GM21447 (cell line): ENCODE measurements at regions not wholly inside any gene's neighbourhood (a gene's known extent, or its start where the extent isn't known, plus 50 kb on each side); places are given as distances from the start of the nearest gene placed in this dataset.
A peak's percentile ranks its signal among the peaks of the same experiment; 100 is the strongest.
"Not testable (repeated sequence)": the region's sequence is repeated elsewhere in the genome, so short reads cannot be mapped to it uniquely, and the experiment has no call there.

Experiments used
- ATAC-seq: cut with Tn5 transposase; IDR thresholded peaks from one replicate; pipeline ENCODE4 v1.9.1; 2021; ENCODE audit not compliant: unreplicated experiment

DNA sequence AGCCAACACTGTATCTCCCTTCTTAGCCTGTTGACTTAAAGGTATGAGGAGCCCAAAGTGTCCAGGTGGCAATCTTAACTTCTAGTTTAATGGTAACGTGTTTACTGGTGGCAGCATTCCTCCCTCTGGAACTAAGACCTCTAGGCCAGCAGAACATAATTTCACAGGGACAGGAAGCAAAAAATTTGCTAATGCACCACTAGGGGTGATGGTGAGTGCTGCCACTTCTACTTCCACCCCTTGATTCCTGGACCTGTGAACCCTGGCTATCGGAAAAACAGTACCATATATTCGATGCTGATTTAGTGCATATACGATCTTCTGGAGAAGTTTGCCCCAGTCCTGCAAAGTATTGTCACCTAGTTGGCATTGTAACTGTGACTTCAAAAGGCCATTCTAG lies 743.2 kb upstream of the RGMB start:
- ATAC-seq: not testable (repeated sequence)

DNA sequence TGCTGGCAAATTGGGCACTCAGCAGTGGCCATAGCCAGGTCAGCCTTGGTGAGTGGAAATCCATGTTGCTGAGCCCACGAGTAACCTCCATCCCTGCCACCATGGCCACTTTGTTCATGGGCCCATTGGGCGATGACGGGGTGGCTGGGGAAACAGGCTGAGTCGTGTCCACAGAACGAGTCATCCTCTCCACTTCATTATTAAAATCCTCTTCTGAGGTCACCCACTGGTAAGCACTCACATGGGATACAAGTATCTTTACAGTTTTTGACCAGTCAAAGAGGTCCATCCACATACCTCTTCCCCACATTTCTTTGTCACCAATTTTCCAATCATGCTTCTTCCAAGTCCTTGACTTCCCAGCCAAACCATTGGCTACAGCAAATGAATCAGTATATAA lies 742.4 kb upstream of the RGMB start:
- not testable (repeated sequence) for ATAC-seq

DNA sequence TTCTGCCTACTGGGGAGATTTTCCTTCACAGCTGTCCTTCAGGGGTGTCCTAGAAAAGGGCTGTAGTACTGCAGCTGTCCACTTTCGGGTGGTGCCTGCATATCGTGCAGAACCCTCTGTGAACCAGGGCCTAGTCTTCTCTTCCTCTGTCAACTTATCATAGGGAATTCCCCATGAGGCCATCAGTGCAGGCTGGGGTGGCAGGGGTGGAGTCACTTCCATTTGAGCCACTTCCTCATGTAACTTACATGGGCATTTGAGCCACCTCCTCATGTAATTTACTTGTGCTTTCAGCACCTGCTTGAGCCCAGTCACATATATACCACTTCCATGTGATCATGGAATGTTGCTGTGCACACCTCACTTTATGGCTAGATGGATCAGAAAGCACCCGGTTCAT lies 742.0 kb upstream of the RGMB start:
- no peak for ATAC-seq

DNA sequence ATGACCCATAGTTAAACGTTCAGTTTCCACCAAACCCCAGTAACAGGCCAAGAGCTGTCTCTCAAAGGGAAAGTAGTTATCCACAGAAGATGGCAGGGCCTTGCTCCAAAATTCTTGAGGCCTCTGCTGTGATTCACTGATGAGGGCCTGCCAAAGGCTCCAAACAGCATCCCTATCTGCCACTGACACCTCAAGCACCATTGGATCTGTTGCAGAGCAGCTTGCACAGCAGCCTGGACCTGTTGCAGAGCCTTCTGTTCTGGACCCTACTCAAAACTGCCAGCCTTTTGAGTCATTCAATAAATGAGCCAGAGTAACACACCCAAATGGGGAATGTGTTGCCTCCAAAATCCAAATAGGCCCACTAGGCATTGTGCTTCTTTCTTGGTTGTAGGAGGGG lies 741.5 kb upstream of the RGMB start:
- no peak for ATAC-seq

DNA sequence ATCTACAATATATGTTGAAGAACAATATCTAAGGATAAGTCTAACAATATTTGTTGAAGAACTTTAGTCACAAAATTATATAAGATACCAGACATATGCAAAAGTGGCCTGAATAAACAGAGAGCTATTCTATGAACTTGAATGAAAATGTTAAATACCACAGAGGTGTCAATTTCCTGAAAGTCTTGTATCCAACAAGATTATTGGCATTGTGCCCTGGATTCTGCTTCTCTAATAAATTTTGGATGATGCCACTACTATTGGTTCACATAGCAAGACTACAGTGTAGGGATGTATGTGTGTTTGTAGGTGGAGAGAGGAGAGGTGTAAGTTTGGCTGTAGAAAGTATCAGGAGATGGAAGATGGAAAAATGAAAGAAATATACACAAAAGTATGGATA lies 731.8 kb upstream of the RGMB start:
- no peak for ATAC-seq

DNA sequence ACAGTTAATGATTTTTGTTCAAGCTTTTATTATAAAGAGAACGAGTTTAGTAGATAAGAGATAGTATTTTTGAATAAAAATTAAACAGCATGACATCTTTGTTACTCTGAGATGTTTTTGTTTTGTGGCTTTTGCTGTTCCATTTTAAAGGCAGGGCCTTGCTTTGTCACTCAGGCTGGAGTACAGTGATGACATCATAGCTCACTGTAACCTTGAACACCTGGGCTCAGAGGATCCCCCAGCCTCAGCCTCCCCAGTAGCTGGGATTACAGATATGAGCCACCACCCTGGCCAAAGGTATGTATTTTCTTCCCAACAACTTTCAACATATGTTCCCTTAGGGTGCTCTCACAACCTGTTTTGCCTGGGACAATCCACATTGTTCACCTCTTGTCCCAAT lies 730.9 kb upstream of the RGMB start:
- ATAC-seq: no peak

DNA sequence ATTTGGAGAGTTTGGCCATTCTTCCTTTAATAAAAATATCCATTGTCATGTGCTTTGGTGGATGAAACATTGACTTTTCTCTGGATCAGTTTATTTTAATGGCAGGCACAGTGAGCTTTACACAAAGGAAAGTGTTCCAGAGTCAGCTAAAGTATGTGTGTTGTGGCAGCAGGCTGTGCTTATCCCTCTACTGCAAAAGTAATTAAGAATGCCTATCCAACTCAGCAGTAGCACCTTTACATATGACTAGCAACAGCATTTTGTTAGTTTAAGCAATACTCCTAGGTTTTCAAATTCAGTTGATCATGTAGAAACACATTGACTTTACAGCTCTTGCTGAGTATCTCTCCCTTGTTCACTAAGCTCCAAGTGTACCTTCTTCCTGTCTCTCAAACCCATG lies 730.5 kb upstream of the RGMB start:
- no peak for ATAC-seq

DNA sequence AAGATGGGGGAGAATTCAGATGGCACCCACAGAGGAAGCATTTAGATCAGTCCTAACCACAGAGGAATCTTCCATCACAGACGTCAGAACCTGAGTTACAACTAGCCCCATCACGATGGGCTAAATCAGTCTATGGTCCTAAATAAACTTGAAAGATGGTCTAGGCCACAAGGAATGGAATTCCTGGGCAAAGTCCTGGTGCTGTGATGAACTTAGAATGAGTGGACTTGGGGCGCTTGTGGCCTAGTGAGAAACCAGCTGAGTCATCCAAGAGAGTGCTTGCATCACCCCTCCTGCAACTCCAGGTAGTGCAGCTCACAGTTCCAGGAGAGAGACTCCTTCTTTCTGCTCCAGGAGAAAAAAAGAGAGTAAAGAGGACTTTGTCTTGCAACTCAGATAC lies 722.9 kb upstream of the RGMB start:
- ATAC-seq: no peak

DNA sequence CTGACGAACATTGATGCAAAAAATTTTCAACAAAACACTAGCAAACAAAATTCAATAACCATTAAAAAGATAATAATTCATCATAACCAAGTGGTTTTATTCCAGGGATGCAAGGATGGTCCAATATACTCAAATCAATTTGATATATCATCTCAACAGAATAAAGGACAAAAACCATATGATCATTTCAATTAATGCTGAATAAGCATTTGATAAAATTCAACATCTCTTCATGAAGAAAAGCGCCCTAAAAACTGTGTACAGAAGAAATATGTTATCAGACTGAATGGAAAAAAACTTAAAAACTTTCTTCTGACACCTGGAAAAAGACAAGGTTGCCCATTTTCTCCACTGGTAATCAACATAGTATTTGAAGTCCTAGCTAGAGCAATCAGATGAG lies 720.3 kb upstream of the RGMB start:
- no peak for ATAC-seq

DNA sequence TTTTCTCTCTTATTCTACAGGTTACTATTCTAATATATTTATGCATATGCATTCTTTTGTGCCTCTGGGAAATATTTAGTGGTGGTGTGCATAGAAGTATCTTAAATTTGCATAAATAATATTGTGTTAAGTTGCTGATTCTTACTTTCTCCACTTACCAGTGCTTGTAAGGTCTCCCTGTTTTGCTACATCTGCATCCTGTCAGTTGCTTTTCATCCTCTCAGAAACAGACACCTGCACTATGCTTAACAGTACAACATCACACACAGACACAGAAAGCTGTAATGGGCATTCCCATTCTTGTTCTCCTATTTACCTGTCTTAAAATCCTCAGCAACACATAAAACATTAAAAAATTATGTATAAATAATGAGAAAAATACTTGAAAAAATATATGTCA lies 713.3 kb upstream of the RGMB start:
- no peak for ATAC-seq

DNA sequence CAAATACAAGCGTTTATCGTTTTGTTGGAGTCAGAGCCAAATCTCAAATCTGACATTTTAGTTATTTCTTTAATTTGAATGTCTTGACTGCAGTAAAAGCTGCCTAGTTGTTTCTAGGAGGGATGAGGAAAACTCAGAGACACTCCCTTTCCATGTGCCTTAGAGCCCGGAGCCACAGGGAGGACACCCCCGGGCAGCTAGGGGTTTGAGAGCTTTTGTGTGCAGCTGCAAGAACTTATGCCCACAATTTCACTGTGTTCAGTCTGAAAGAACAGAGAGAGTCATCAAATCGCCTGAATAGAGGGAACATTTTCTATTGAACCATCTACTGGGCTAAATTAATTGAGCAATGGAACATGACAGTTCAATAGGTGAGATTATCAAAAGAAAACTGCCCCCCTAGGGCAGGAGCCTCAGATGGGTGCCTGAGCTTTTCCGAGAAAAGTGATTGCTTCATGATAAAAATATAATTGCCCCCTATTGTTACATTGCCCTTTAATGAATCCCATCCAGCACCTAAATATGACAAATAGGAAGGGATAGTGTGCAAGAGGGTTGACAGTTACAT lies 709.3 kb upstream of the RGMB start:
- ATAC-seq: no peak

DNA sequence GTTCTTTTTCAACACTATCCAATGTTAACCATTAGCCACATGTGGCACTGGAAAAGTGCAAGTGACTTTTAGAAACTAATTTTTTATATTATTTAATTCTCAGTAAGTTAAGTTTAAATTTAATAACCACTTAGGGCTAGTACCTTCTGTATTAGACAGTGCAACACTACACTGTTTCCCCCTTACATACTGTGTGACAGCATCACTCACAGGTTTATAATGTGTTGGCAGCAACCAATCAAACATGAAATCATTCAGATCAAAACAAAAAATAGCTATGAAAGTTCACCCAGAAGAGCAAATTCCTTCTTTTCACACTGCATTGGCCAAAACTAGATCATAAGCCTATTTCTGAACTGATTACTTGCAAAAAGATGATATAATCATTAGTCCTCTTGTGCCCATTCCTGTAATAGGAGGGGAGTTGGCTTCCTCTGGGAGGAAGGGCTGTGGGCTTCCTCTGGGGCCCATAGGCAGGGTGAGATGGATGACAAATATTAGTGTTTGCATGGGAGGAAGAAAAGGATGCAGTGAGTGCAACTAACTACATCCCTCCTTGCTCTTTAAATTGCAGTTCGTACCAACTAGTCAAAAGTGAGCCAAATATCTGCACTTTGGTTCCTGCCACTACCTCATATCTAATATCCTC lies 708.1 kb upstream of the RGMB start:
- no peak for ATAC-seq

DNA sequence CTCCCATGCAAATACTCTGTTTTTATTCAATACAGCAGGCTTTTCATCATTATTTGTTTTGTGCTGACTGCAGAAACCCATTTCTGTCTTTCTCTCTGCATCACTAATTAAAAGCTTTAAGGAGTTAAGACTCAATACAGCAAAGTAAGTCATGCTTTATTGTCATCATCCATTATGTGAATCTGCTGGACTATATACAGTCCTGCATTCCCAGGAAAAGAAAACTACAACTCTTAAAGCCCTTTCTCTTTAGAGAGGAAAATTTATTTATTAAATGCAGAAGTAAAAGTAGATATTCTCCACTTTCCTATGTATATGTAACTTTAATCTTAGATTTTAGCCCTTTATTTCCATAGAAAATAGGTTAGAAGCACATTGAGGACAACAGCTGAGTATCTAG lies 706.6 kb upstream of the RGMB start:
- ATAC-seq: no peak

DNA sequence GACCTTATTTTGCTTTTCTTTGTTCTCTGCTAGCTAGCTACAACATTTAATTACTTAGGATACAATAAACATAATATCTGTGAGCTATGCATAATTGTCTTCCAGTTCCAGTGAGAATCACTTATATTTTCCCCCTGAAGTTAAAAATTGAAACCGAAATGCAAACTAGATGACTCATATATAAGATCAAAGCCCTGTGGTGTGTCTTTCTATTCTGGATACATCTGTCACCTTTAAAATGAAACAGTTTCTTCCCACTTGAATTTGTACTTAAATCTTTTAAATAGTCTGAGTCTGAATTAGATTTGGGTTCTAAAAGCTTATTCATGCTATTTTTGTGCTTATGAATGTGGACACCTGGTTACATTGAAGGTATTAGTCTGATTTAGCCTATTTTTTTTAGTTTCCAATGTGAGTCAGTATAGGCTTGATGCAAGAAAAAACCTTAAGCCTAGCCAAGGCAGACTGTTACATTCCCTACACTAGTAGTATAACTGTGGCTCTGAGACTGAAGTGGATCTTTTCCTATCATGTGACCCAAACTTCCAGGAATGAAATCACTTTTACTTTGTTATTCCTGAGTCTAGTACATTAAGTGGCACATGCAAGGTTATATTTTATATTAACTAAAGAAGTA lies 703.5 kb upstream of the RGMB start:
- ATAC-seq: peak; percentile 78

DNA sequence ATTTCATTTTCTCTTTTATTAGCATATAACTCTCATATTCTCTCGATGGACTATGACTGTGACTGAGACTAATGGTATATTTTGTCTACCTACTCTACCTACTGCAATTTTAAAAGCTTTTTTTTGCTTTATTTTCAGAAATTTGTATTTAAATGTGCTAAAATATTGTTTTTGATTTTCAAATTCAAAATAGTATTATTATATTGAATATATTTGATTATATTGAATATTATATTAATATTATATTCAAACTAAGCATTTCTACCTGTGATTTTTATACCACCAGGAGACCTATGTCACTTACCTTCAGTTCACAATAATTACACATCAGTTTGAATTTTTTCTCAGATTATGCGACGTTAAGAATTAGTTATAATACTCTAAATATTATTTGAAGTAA lies 700.5 kb upstream of the RGMB start:
- ATAC-seq: no peak

DNA sequence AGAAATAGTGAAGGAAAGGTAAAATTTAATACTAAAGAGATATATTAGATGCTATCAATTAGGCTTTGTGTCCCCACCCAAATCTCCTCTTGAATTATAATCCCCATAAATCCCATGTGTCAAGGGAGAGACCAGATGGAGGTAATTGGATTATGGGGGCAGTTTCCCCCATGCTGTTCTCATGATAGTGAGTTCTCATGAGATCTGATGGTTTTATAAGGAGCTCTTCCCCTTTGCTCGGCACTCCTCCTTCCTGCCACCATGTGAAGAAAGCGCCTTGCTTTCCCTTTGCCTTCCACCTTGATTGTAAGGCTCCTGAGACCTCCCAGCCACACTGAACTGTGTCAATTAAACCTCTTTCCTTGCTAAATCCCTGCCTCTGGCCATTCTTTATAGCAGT lies 697.0 kb upstream of the RGMB start:
- ATAC-seq: no peak

DNA sequence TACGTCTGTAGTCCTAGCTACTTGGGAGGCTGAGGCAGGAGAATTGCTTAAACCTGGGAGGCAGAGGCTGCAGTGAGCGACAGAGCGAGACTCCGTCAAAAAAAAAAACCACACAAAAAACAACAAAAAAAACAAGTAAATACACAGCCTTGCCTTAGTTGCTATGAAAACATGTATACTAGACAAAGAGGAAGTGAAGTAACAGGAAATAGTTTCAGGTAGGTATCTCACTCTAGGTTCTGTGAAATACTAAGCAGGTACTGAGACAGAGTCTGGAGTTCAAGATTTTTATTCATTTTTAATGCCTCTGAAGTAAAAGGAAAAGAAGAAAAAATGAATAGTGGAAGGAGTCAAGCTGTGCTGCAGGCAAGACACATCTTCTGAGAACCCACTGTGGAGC lies 687.9 kb upstream of the RGMB start:
- no peak for ATAC-seq

DNA sequence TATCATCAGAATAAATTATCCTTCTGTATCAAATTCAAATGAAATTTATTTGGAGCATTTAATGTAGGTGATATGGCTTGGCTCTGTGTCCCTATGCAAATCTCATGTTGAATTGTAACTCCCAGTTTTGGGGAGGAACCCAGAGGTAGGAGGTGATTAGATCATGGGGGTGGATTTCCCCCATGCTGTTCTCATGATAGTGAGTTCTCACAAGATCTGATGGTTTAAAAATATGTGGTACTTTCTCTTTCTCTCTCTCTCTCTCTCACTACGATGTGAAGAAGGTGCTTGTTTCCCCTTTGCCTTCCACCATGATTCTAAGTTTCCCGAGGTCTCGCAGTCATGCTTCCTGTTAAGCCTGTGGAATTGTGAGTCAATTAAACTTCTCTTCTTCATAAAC lies 678.4 kb upstream of the RGMB start:
- ATAC-seq: no peak

DNA sequence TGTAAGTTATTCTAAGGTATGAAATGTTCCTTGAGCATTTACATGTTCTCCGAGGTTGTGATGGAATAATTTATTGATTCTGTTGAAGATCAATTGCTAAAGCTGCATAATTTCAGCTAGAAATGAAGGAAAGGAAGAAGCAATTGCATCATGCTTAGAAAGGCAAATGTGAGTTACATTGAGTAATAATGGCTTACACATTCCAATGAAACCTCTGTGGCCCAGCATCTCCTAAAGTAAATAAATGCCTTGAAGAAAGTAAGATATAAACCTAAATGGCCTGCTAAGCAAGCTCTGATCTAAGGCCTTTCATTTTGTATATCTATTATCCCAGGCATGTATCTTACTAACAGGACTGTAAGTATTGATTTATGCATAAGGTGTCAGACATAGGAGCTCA lies 677.3 kb upstream of the RGMB start:
- ATAC-seq: no peak

DNA sequence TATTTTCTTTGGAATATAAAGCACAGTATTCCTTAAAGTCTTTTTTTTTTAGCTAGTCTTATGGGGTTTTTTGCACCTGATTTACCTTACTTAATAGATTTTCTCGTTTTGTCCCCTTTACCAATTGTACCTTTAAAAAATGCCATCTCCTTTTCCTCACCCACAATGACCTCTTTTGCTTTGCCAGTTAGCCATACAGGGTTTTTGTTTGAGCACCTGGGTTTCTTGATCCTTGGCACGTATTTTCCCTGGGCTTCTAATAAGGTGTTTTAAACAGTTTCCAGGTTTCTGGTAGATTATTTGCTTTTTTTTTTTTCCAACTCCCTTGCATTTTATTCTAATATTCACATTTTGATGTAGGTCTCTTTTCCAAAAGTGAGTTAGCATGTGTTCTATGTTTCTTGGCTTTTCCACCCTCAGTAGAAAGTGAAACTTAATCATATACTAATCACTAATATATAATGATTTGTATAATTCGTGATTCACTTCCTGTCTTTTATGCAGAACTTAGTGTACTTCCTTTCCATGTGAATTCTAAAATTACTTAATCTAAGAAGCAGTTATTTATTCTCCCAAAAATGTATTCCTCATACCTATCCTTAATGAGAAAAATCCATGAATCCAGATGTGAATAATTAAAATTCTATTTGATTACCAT lies 673.9 kb upstream of the RGMB start:
- ATAC-seq: no peak

DNA sequence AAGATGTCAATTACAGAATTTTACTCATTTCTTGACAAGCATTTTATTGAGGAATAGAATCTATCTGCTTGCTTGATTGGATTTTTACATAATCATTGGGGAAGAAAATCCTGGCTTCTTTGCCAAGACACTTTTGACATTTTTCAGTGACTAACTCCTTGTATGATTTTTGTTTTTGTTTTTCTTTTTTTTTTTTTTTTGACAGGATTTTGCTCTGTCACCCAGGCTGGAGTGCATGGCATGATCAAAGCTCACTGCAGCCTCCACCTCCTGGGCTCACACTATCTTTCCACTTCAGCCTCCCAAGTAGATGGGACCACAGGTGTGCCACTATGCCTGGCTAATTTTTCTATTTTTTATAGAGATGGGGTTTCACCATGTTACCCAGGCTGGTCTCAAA lies 672.3 kb upstream of the RGMB start:
- no peak for ATAC-seq

DNA sequence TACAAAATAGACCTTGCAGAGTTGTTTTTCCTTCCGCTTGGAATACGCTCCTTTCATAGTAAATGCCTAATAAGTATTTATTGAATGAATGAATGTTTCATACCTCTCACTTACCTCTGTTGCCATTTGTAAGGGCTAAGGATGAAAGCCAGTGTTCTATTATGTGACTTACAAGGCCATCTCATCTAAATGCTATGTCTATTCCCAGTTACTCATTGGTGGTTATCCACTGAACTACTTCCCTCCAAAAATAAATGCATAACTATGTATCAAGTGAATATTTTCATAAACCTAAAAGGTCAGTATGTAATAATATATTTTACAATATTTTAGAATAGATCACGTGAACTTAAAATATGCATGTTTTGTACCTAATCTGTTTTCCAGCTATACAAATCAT lies 670.5 kb upstream of the RGMB start:
- ATAC-seq: no peak
